Heart left ventricle (tissue), 16 donors: ENCODE measurements at regions not wholly inside any gene's neighbourhood (a gene's known extent, or its start where the extent isn't known, plus 50 kb on each side); places are given as distances from the start of the nearest gene placed in this dataset.

Experiments
- ATAC-seq, 4 donors: fragments of 200-7000 bp; cut with Tn5 transposase; one replicate each; pipeline ENCODE4 v1.9.1; 2020 to 2022; ENCODE audit warnings: moderate library complexity in 4 of 4, mild to moderate bottlenecking in 3 of 4, moderate number of reproducible peaks in 1 of 4
- DNase-seq, 5 donors: peaks; one replicate each; pipeline ENCODE4 v3.0.0-alpha.2; 2020
- H3K27ac ChIP-seq, 12 donors: fragments of 200-600 bp; sonication (generic) in 4 of 12; one replicate each; pipeline versions ENCODE4 v1.5.0 to v1.8.0; 2016 to 2022; ENCODE audit warnings: mild to moderate bottlenecking in 2 of 12
- H3K27me3 ChIP-seq, 9 donors: fragments of 200-600 bp; sonication (generic) in 2 of 9; one replicate each; pipeline versions ENCODE4 v1.5.1 to v1.8.0; 2016 to 2022; ENCODE audit warnings: mild to moderate bottlenecking in 3 of 9
- H3K36me3 ChIP-seq, 9 donors: fragments of 200-600 bp; sonication (generic) in 2 of 9; one replicate each; pipeline versions ENCODE4 v1.5.0 to v1.8.0; 2018 to 2022; ENCODE audit warnings: mild to moderate bottlenecking in 2 of 9
- H3K4me1 ChIP-seq, 12 donors: fragments of 200-600 bp; sonication (generic) in 4 of 12; one replicate each; pipeline versions ENCODE4 v1.5.0 to v1.8.0; 2016 to 2022; ENCODE audit warnings: mild to moderate bottlenecking in 3 of 12
- H3K4me3 ChIP-seq, 12 donors: fragments of 200-600 bp; sonication (generic) in 4 of 12; one replicate each; pipeline versions ENCODE4 v1.5.0 to v1.8.0; 2017 to 2022; ENCODE audit warnings: mild to moderate bottlenecking in 9 of 12, moderate library complexity in 4 of 12
- H3K9me3 ChIP-seq, 12 donors: fragments of 200-600 bp; sonication (generic) in 4 of 12; one replicate each; pipeline versions ENCODE4 v1.5.0 to v1.8.0; 2016 to 2022; ENCODE audit warnings: mild to moderate bottlenecking in 1 of 12
- CTCF ChIP-seq, 12 donors: fragments of 200-600 bp; sonication (generic) in 4 of 12; IDR thresholded peaks; one replicate each; pipeline versions ENCODE4 v1.5.0 to v1.8.0; 2018 to 2022; ENCODE audit warnings: antibody characterized with exemption in 12 of 12, mild to moderate bottlenecking in 5 of 12
- POLR2A ChIP-seq, 2 donors: fragments of 450-650 bp; IDR thresholded peaks; one replicate each; pipeline ENCODE4 v1.6.1; 2017; ENCODE audit warnings: antibody characterized with exemption in 2 of 2, mild to moderate bottlenecking in 2 of 2, moderate library complexity in 2 of 2
- WGBS, 4 donors: extraction: QIAGEN DNeasy Blood & Tissue Kit in 2 of 4; methylation state at CpG; one replicate each; pipeline versions ENCODE4 v1.1.5 to v1.1.7; 2013 to 2018; 5-methylcytosine and 5-hydroxymethylcytosine counted together
- intact Hi-C, 10 donors: fragments of 100-400 bp; cut with DNase I; formaldehyde crosslinking; loops; one replicate each; pipeline versions ENCODE4 v1.11.1 to v1.14.2; 2022
- donor health status: ischemic (EF 13 %, LVEDD 7.1; RV severe dilation, severe dysfunction).
- donor health status: healthy with polysubstance abuse.
- donor health status: DM: no; HTN: yes; CAD: no.
- donor health status: DM: no; HTN: no; CAD: no.
- donor health status: ischemic (EF 25% LVEDD 6.9; RV normal size, moderate dysfunction).
- donor health status: ischemic (EF 25% LVEDD 5.7; RV mildly dilated, moderate dysfunction).
- donor health status: healthy.
- donor health status: DM: yes; HTN: yes; CAD: no.
- donor health status: ischemic (EF 35%, LVEDD 5.7; RV mildly dilated, moderate dysfunction).
- donor health status: nonischemic (EF 11% LVEDD 7.7; RV severe dilation, severe dysfunction).
- donor health status: DM: yes; HTN: yes; CAD: no.
- donor health status: PGD.
- donor health status: ischemic (EF 29% LVEDD 5.4; RV normal size, mild dysfunction).
- donor health status: nonischemic (EF 23%, LVEDD 6.1; RV moderate dilation, normal function).

GRCh38 chr20:21920211-21920610, 214.7 kb downstream of the PAX1 start:
- TF ChIP-seq CTCF (IDR thresholded peaks at IDR 0.05) (no peak), POLR2A (IDR thresholded peaks at IDR 0.05) (no peak)
- no peak for ATAC-seq
- no peak overlapping the region for H3K4me3 ChIP-seq
- no peaks in the 10 kb centered on the region for H3K4me1 ChIP-seq
- no peak overlapping the region for H3K27ac ChIP-seq
- peaks cover 0 to 3% (median 0%) of the 10 kb centered on the region in 9 donors for H3K27me3 ChIP-seq
- intact Hi-C loops = no loop called here
- H3K36me3 ChIP-seq = no peaks in the 10 kb centered on the region
- WGBS, 4 donors = 69 to 80% (median 75%) methylated on average over 3 of the region's 3 CpGs
- H3K9me3 ChIP-seq = peaks cover 0 to 14% (median 0%) of the 10 kb centered on the region in 12 donors
- no peak for DNase-seq

GRCh38 chr20:21918398-21918797, 212.9 kb downstream of the PAX1 start:
- no peak for TF ChIP-seq POLR2A (IDR thresholded peaks at IDR 0.05)
- TF ChIP-seq CTCF (IDR thresholded peaks at IDR 0.05) = no peak
- no peak for ATAC-seq
- peaks cover 0 to under 1% (median 0%) of the 10 kb centered on the region in 9 donors for H3K27me3 ChIP-seq
- H3K27ac ChIP-seq = no peak overlapping the region
- H3K4me3 ChIP-seq = no peak overlapping the region
- WGBS, 4 donors = 78 to 85% (median 80%) methylated on average over 7 of the region's 7 CpGs
- H3K36me3 ChIP-seq = no peaks in the 10 kb centered on the region
- no peaks in the 10 kb centered on the region for H3K4me1 ChIP-seq
- intact Hi-C loops = no loop called here
- peaks cover 0 to 14% (median 0%) of the 10 kb centered on the region in 12 donors for H3K9me3 ChIP-seq
- no peak for DNase-seq

- Histone ChIP-seq H3K4me1 (peaks cover 0 to 4% (median 0%) of the 10 kb centered on the region in 12 donors), H3K27me3 (no peaks in the 10 kb centered on the region), H3K27ac (peak overlapping the region in 1 of 12 donors; percentile 30), H3K4me3 (no peak overlapping the region), H3K9me3 (peaks cover 0 to 7% (median 0%) of the 10 kb centered on the region in 12 donors), H3K36me3 (no peaks in the 10 kb centered on the region)
- ATAC-seq (no peak), DNase-seq (no peak)
- intact Hi-C loops = loop anchor here in 1 of 10 donors (10.0 kb wide), 1 partner anchor 58 kb away; no protein-coding TSS in a partner anchor
- WGBS, 4 donors = 61 to 66% (median 65%) methylated on average over 3 of the region's 3 CpGs
- TF ChIP-seq CTCF (IDR thresholded peaks at IDR 0.05) = no peak
- TF ChIP-seq POLR2A (IDR thresholded peaks at IDR 0.05) = no peak
These were observed 196.9 kb downstream of the PAX1 start for GRCh38 chr20:21902391-21902790.

- Histone ChIP-seq H3K4me1 (peaks cover 0 to 4% (median 0%) of the 10 kb centered on the region in 12 donors), H3K9me3 (peaks cover 0 to 6% (median 0%) of the 10 kb centered on the region in 12 donors), H3K27ac (peak overlapping the region in 2 of 12 donors; percentile 21 to 30), H3K36me3 (no peaks in the 10 kb centered on the region), H3K27me3 (no peaks in the 10 kb centered on the region), H3K4me3 (no peak overlapping the region)
- TF ChIP-seq CTCF (IDR thresholded peaks at IDR 0.05) = no peak
- TF ChIP-seq POLR2A (IDR thresholded peaks at IDR 0.05) = no peak
- DNase-seq (peak in 4 of 5 donors; percentile 27 to 72 (median 36)), ATAC-seq (peak in 2 of 4 donors; percentile 73 to 79)
- 54 to 64% (median 61%) methylated on average over 4 of the region's 4 CpGs for WGBS, 4 donors
- intact Hi-C loops = loop anchor here in 1 of 10 donors (10.0 kb wide), 1 partner anchor 57 kb away; no protein-coding TSS in a partner anchor
These were observed 196.2 kb downstream of the PAX1 start for GRCh38 chr20:21901470-21902275.
